ENCODE measurements at regions not wholly inside any gene's neighbourhood (a gene's known extent, or its start where the extent isn't known, plus 50 kb on each side); places are given as distances from the start of the nearest gene placed in this dataset.

DNA sequence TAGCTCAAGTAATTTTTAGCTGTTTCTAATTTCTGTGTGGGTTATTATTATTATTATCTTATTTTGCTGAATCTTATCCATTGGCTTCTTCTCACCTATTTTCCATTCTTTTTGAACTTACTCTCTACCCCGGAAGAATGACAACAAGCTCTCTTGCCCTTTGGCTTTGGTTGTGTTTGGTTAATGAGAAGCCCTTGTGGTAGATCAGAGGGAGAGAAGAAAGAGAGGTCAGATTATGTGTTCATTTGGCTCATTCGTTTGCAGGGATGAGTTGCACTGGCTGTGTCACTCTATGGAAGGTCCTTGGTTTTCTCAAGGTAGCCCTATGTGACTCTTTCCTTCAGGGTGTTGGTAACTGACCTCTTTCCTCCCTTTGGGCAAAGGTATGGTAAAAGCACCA is 391.9 kb downstream of the LMO4 start:
- TF ChIP-seq, protein P1, sequence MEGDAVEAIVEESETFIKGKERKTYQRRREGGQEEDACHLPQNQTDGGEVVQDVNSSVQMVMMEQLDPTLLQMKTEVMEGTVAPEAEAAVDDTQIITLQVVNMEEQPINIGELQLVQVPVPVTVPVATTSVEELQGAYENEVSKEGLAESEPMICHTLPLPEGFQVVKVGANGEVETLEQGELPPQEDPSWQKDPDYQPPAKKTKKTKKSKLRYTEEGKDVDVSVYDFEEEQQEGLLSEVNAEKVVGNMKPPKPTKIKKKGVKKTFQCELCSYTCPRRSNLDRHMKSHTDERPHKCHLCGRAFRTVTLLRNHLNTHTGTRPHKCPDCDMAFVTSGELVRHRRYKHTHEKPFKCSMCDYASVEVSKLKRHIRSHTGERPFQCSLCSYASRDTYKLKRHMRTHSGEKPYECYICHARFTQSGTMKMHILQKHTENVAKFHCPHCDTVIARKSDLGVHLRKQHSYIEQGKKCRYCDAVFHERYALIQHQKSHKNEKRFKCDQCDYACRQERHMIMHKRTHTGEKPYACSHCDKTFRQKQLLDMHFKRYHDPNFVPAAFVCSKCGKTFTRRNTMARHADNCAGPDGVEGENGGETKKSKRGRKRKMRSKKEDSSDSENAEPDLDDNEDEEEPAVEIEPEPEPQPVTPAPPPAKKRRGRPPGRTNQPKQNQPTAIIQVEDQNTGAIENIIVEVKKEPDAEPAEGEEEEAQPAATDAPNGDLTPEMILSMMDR (IDR thresholded peaks at IDR 0.05), result no peak
- no peak for TF ChIP-seq EP300 (IDR thresholded peaks at IDR 0.05)
